ENCODE measurements at regions not wholly inside any gene's neighbourhood (a gene's known extent, or its start where the extent isn't known, plus 50 kb on each side); places are given as distances from the start of the nearest gene placed in this dataset.
"Not testable (repeated sequence)": the region's sequence is repeated elsewhere in the genome, so short reads cannot be mapped to it uniquely, and the experiment has no call there.

DNA sequence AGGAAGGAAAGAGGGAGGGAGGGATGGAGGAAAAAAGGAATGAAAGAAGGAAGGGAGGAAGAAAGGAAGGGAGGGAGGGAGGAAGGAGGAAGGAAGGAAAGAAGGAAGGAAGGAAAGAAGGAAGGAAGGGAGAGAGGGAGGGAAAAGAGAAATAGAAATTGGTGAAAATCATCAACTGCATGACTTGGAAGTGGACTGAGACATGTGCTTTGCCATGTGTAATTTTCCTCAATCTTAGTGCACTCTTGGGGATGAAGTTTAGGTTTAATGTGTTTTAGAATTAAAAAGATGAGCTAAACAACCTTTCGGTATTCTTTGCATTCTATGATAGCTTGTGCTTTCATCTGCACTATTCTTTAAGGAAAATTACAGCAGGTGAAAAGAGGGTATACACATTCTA is 320.1 kb upstream of the GALNT5 start:
- DNase-seq = no peak

DNA sequence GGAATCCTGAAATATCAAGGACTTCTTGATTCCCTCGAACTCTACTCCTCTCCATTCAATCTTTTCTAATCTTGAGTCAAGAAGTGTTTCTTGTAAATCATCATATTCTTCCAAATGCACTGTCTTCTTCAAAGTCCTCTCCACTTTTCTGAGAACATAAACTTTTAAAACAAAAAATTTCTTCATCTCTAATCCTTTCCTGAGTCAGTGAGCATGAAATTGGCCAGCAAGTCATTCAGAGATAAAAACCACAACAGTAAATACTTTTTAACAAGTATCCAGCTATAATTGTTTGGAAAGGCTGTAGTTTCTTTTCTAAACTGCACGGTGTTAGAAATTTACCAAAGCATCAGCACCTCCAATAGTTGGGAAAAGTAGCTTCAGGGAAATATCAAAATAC is 312.6 kb upstream of the GALNT5 start:
- no peak for DNase-seq

DNA sequence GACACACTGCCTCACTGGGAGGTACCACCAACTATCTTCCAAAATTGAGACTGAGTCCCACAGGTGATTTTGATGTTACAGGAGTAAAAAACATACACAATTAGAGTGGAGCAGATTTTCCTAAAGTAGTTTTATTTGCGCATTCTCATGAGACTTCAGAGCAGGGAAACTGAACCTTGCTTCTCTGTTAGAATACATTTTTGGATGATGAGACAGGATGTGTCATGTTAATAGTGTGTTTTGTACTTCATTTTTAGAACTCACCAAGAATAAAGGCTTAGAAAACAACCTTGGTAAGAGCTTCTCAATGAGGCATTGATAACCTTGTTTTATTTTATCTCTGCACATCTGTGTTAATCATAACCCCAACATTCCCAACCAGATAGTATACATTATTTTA is 310.2 kb upstream of the GALNT5 start:
- DNase-seq = no peak

DNA sequence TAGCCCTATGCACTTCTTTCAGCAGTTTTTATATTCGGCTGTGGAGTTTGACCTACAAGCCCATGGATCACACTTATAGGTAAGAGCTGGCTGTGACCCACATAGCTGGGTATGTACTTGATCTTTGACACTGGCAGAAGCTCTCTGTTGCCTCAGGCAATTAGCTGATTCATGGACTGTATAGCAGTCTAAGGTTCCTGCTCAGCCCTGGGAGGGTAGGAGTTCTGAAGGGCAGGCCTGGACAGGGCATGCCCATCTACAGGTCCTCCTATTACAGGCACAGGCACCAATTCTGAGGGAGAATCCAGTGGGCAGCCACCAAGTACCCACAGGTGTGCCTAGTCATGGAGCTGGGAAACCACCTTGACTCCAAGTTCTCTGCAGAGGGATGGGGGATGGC is 301.8 kb upstream of the GALNT5 start:
- DNase-seq = no peak

DNA sequence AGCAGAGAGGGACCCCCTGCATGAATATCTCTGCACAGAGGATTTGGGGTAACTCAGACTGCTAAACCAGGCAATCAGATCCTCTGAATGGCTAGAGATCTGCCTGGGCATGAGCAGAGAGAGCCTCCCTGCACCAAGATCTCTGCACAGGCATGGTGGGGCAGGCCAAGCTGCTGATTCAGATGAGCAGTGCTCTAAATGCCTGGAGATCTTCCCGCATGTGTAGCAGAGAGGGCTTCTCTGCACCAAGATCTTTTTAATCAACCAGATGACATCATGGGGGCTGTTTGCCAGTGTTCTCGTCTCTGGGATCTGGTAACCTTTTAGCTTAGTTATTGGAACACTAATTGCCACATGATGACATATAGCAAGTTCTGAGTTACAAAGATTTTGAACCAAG is 301.3 kb upstream of the GALNT5 start:
- no peak for DNase-seq

DNA sequence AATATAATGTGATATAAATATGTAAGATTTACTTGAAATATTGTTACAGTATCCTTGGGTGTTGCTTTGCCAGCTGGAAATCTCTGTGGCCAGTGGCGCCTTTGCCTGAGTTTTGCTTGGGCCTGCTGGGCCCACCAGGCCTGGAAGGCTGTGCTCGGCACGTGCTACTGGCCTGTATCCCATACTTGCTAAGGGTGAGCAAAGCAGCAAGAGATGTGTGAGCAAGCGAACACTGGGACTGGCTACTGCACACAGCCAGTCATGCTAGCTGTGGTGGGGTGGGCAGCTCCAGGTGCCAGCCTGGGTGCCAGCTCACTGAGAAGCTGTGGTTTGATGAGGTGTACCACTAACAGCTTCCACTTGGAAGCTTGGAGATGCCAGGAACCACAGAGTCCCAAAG is 299.1 kb upstream of the GALNT5 start:
- no peak for DNase-seq

DNA sequence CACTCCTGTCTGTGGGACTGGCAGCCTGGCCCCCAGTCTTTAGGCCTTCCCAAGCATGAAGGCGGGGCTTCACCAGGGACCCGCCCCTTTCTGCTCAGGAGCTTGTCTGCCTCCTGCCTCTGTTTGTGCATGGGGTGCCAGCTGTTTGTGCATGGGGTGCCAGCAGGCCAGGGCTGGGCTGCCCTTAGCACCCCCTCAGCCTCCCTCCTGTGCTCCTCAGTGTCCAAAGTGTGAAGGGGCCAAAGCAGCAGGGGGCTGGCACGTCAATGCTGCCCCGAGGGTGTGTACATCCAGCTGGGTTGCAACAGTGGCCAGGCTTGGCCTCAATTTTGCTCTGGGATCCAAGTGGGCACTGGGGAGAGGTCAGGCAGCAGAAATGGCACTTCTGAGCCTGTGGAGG is 298.0 kb upstream of the GALNT5 start:
- no peak for DNase-seq

DNA sequence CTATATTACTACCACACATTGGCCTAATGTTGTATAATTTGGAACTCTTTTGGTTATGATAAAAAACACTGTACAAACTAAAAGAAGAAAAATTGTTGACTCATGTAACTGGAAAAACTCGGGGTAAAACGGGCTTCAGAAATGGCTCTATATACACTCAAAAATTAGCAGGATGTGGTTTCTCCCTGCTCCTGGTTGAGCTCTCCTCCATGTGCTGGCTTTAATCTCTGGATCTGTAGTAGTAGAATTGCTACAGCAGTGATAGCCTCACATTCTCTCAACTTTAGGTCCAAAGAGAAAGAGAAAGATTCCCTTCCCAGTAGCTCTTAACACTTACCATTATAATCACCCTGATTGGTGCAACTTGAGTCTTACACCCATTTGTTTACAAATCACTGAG is 274.9 kb upstream of the GALNT5 start:
- no peak for DNase-seq

DNA sequence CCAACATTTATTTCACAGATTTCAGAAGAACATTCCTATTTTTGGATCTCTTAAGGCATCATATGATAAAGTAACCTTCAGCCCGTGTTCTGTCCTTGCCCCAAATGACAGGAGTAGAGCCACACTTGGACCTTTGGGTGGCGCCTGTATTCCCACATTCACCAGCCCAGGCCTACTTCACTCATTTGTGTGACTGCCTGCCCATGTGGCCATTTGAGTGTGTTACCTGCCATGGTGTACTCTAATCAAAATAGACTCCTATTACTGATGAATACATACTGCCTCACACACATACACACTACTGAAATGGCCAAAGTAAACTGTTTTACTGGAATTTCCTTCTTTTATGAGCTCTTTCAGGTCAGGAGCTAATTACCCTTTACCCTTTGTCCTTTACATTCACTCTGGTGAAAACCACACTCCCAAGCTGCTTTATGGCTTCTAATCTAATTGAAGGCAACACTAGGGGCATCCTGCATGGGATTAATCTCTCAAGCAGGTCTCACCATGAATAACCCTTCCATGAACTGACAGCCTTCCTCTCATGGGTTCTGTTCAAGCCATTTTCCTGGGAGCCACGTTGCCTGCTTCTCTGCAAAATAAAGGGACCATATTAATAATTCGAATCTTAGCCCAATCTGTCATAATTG is 271.0 kb upstream of the GALNT5 start:
- DNase-seq = no peak

DNA sequence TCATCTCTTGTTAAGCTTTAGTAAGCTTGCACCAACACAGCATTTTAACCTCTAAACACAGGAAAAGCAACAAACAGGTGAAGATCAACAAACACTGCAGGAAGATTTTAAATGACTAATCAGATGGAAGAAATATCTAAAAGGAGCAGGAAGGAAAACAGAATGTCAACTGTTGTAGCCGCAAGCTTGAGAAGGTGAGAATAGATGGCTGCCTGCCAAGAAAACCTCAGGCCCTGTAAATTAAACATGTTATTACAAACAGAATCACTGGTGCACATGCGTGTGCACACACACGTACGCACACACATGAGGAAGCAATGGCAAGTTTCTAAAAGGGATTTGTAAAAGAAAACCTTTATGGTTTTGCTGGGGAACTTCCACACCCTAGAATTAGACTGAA is 257.8 kb upstream of the GALNT5 start:
- no peak for DNase-seq

DNA sequence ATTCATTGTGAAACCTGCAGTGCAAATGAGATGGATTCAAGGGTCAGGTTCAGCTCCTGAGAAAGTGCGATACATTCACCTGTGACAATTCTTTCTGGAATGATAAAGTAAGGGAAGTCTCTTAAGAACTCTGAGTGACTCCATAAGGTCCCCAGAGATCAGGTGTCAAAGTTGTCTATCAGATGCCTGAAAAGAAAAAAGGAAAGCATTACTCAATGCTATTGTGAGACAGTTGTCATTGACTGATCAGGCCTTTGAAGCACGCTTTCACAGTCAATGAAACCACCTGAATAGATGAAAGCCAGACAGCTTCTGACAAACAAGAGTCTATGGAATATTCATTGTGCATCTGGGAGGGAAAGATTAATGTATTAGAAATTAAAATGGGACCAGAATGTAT is 252.7 kb upstream of the GALNT5 start:
- no peak for DNase-seq

DNA sequence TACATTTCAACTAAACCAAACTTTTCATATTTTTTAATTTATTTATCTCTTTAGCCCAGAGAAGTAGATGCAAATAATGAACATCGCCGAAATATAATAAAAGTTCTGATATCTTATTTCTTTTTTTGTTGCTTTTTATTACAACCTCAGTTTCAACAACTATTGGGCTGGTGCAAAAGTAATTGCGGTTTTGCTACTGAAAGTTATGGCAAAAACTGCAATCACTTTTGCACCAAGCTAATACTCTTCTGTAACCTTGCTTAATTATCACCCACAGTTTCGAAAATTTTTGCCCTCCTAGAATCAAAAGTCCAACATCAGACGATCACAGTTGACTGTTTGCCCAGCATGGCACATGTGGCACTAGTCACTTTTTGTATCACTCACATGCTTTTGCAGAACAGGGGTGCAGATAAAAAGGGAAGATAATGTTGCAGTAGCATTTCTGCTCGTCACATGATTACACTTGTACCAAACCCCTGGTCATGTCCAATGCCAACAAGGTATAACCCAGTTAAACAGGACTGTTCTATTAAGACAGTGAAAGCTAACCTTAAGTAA is 242.4 kb upstream of the GALNT5 start:
- DNase-seq = no peak

DNA sequence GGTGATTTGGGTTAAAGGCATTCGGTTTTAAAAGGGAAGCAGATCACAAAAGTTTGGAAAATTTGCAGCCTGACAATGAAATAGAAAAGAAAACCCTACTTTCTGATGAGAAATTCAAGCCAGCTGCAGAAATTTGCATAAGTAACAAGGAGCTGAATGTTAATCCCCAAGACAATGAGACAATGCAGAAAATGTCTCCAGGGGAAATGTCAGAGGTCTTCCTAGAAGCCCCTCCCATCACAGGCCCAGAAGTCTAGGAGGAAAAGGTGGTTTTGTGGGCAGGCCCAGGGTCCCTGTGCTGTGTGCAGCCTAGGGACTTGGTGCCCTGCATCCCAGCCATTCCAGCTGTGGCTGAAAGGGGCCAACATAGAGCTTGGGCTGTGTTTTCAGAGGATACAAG is 234.2 kb upstream of the GALNT5 start:
- DNase-seq = not testable (repeated sequence)

DNA sequence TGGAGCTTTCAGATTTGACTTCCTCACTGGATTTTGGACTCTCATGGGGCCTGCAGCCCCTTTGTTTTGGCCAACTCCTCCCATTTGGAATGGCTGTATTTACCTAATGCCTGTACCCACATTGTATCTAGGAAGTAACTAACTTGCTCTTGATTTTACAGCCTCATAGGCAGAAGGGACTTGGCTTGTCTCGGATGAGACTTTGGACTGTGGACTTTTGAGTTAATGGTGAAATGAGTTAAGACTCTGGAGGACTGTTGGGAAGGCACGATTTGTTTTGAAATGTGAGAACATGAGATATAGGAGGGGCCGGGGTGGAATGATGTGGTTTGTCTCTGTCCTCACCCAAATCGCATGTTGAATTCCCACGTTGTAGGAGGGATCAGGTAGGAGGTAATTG is 233.4 kb upstream of the GALNT5 start:
- no peak for DNase-seq

DNA sequence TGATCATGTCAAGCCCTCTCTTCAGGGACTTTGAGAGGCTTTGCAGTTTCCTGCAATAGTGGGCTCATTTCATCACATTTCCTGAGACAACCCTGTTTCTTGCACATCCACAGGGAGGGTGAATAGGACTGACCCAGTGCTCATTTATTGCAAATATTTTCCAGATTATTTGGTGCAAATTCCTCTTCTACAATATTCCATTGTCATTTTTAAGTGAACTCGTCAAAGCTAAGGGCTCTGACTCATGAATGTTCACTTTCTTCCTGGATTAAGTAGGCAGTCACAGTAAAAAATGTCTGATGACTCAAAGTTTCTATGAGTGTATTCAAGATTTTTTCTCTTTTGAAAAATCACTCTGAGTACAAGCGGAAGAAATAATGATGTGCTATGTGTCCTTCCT is 225.5 kb upstream of the GALNT5 start:
- DNase-seq = no peak

DNA sequence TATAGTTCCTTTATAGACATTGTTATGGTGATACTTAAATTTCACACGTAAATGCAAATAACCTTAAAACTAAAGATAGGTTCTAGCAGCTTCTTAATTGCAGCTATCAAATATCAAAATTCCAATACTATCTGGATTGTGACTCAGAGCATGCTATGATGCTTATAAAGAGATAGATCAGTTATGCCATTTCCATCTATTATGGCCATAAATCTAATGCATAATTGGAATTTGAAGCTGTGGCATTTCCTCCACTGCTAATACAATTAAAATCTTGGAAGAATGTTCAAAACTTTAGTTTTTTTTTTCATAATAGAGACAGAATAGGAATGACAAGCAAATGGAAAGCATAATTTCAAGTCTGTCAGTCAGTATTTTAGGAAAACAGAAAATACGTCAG is 220.8 kb upstream of the GALNT5 start:
- DNase-seq = no peak

DNA sequence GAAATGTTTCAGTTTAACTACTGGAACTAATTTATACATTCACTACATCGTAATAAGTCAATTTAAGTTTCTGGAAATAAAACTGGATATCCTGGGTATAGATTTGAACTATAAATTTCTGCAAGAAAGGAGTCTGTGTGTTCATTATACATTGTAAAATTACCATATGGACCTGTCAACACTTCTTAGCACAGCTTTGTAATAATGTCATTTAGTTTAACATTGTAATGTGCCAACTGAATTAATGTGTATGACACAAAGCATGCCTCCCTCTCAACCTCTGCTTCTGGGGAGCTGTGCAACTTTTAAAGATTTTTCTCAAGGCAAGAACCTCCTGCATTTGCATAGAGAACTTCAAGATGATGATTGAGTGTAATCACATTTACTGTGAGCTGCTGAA is 213.7 kb upstream of the GALNT5 start:
- DNase-seq = no peak

DNA sequence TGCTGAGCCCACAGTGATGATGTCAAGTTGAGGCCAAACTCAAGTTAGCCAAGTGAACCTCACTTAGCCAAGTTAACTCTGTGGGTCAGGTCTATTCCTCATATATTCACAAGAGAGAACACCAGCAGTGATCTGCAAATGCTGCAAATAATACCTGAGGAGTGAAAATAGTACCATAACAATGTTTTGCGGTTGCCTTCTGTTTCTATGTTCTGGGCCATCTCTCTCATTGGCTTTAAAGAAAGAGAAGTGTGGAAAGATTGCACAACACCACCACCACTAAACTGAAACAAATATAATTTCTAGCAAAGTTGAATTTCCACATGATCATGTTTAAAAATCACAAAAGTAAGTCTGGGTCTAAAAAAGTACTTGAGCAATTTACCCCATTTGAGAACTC is 211.1 kb upstream of the GALNT5 start:
- no peak for DNase-seq

DNA sequence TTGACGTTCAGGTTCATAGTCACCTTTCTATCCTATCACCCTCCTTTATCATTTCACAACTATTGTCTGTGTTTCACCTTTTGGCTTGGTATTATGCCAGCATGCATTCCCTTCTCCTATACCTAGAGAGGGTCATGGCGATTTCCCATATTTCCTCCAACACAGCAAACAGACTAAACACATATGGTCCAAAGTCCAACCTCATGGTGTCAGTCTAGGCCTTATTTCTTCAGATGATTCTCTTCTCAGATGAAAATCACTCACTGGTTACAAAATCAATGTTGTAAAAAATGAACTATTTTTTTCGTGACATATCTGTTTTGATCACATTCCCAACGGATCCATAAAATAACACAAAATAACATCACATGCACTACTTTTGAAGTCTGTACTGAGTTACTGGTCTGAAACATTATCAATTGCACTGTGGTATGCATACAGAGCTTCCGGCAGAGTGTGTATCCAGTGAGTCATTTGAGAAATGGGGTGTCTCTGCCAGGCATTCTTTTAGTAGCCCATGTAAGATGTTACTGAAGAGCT is 204.8 kb upstream of the GALNT5 start:
- DNase-seq = no peak

DNA sequence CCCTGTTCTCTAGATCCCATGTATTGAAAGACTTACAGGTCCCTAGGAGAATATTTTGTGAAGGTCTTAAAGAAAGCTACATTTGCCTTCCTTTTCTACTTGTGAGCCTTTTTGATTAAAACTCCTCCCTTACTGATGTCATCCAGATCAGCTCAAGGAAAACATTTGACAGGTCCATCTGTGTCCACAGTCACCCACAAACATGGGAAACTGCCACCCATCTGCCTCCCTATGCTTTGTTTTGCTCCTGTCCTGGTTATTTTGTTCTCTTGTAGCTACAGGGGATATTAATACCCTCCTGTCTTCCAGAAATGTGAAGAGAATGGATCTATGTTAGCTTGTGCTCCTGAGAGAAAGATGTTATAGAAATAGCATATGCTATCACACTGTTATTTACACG is 203.6 kb upstream of the GALNT5 start:
- no peak for DNase-seq

DNA sequence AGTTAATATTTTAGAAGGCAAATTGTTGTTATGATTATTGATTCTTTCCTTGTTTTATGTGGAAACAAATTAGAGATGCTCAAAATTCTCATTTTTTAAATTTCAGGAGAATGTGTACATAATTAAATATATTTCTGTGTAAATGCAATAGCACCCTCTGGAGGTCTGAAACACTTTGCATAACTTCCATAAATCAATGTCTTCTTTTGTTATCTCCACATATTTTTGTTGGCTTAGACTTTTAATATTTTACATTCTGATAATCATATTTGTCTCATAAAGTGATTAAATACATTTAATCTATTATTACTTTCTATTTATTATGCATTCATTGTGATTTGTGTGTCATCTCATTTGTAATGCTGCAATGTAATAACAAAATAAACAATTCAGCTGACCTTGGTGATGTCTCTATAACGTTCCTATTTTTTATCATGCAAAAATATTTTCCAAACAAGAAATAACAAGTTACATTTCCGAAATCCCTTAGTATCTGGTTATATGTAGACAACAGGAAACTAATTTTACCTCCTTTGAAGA is 201.8 kb upstream of the GALNT5 start:
- no peak for DNase-seq

DNA sequence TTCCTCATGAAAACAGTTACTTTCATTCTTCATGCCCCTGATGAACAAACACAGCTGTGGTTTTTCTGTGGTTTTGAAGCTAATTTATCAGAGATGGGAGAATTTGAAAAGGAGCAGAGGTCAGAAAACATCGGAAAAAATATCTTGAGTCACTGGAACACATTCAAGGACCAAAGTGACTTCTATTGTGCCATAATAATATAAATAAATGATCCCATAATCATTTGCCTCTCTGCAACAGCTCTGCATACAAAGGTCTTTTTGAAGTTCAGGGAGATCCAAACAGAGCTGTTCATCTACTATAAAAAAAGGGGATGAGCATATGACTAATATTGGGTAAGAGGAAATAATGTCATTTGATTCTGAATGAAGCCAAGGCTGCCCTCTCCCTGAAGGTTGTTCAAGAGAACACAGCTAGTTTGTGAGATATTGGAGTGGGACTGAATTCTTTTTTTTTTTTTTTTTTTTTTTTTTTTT is 201.3 kb upstream of the GALNT5 start:
- no peak for DNase-seq

DNA sequence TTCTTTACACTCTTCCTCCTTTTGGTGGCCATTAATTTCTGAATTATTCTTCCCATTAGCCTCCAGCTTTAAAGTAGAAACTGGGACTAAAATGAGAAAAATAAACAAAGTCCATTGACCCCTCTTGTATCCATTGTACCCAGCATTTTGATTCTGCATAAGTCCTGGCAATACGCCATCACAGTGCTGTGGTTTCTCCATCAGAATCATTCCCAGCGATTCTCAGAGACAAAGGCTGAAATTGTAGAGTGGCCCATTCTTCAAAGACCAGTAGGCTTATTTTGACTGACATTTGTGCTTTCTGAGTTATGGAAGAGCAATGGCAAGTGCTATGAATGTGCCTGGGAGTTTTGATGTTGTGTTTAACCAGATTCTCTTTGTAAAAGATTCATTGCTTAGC is 199.3 kb upstream of the GALNT5 start:
- no peak for DNase-seq

DNA sequence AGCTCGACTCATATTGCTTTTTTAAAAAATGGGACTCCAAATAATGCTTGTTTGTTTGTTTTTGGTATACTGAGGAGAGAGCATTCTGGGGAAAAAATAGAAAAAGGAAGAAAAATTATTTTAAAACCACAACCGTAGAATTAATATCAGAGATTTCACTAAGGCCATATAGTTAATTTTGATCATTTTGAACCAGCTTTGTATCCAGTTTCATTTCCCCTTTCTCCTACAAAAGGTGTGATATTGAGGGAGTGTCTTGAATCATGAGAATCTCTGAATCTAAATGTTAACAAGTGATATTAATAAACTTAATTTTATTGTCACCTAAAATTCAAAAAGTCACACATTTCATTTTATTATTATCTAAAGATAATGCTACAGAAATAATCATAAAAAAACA is 198.5 kb upstream of the GALNT5 start:
- no peak for DNase-seq

DNA sequence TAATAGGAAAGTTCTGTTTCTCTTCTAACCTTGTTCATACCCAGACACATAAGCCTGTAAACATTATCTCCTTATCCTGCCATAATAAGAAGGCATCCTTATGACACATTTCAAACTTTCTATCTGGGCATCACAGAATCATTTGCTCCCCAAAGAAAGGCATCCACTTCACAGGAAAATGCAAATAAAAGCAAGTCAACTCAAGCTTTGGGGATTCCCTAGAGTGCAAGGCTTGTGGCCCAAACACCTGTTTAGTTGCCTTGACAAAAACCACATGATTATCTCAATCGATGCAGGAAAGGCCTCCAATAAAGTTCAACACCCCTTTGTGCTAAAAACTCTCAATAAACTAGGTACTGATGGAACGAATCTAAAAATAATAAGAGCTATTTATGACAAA is 195.7 kb upstream of the GALNT5 start:
- DNase-seq = no peak
